ENCODE measurements at regions not wholly inside any gene's neighbourhood (a gene's known extent, or its start where the extent isn't known, plus 50 kb on each side); places are given as distances from the start of the nearest gene placed in this dataset.

DNA sequence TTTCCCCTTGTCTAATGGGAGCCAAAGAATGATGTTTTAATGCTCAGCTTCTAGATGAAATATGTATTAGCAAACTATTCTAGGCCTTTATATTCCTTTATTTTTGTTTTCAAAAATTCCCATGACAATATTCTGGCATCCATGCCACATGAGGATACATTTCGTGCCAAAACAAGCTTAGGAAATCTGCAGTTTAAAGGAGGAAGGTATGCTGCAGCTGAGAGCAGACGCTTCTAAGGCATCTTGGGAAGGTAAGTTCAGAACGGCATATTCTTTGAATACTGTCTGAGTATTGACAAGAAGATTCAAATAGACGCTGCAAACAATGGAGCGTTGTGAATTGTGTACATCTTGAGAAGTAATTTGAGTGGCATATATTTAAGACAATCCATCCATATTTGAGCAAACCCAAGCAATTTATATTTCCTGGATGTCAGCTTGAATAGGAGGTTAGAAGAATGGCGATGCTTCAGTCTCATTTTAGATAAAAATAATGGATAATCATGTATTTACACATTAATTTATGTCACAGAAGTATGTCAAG is 158.6 kb downstream of the RAP2B start:
- TF ChIP-seq, protein P1, sequence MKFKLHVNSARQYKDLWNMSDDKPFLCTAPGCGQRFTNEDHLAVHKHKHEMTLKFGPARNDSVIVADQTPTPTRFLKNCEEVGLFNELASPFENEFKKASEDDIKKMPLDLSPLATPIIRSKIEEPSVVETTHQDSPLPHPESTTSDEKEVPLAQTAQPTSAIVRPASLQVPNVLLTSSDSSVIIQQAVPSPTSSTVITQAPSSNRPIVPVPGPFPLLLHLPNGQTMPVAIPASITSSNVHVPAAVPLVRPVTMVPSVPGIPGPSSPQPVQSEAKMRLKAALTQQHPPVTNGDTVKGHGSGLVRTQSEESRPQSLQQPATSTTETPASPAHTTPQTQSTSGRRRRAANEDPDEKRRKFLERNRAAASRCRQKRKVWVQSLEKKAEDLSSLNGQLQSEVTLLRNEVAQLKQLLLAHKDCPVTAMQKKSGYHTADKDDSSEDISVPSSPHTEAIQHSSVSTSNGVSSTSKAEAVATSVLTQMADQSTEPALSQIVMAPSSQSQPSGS (CRISPR knock-in tag; IDR thresholded peaks at IDR 0.05; ENCODE audit: borderline replicate concordance, low read depth), result no peak
- TF ChIP-seq ELF4 (CRISPR knock-in tag; IDR thresholded peaks at IDR 0.05; ENCODE audit: low read depth), result no peak
- TF ChIP-seq MYBL2 (CRISPR knock-in tag; IDR thresholded peaks at IDR 0.05), result no peak
- TF ChIP-seq, protein P2, sequence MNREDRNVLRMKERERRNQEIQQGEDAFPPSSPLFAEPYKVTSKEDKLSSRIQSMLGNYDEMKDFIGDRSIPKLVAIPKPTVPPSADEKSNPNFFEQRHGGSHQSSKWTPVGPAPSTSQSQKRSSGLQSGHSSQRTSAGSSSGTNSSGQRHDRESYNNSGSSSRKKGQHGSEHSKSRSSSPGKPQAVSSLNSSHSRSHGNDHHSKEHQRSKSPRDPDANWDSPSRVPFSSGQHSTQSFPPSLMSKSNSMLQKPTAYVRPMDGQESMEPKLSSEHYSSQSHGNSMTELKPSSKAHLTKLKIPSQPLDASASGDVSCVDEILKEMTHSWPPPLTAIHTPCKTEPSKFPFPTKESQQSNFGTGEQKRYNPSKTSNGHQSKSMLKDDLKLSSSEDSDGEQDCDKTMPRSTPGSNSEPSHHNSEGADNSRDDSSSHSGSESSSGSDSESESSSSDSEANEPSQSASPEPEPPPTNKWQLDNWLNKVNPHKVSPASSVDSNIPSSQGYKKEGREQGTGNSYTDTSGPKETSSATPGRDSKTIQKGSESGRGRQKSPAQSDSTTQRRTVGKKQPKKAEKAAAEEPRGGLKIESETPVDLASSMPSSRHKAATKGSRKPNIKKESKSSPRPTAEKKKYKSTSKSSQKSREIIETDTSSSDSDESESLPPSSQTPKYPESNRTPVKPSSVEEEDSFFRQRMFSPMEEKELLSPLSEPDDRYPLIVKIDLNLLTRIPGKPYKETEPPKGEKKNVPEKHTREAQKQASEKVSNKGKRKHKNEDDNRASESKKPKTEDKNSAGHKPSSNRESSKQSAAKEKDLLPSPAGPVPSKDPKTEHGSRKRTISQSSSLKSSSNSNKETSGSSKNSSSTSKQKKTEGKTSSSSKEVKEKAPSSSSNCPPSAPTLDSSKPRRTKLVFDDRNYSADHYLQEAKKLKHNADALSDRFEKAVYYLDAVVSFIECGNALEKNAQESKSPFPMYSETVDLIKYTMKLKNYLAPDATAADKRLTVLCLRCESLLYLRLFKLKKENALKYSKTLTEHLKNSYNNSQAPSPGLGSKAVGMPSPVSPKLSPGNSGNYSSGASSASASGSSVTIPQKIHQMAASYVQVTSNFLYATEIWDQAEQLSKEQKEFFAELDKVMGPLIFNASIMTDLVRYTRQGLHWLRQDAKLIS (CRISPR knock-in tag; IDR thresholded peaks at IDR 0.05; ENCODE audit: borderline replicate concordance), result no peak
- TF ChIP-seq TCF7 (CRISPR knock-in tag; IDR thresholded peaks at IDR 0.05; ENCODE audit: low read depth), result no peak
- TF ChIP-seq, protein P3, sequence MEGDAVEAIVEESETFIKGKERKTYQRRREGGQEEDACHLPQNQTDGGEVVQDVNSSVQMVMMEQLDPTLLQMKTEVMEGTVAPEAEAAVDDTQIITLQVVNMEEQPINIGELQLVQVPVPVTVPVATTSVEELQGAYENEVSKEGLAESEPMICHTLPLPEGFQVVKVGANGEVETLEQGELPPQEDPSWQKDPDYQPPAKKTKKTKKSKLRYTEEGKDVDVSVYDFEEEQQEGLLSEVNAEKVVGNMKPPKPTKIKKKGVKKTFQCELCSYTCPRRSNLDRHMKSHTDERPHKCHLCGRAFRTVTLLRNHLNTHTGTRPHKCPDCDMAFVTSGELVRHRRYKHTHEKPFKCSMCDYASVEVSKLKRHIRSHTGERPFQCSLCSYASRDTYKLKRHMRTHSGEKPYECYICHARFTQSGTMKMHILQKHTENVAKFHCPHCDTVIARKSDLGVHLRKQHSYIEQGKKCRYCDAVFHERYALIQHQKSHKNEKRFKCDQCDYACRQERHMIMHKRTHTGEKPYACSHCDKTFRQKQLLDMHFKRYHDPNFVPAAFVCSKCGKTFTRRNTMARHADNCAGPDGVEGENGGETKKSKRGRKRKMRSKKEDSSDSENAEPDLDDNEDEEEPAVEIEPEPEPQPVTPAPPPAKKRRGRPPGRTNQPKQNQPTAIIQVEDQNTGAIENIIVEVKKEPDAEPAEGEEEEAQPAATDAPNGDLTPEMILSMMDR (IDR thresholded peaks at IDR 0.05), result no peak
- TF ChIP-seq, protein P4, sequence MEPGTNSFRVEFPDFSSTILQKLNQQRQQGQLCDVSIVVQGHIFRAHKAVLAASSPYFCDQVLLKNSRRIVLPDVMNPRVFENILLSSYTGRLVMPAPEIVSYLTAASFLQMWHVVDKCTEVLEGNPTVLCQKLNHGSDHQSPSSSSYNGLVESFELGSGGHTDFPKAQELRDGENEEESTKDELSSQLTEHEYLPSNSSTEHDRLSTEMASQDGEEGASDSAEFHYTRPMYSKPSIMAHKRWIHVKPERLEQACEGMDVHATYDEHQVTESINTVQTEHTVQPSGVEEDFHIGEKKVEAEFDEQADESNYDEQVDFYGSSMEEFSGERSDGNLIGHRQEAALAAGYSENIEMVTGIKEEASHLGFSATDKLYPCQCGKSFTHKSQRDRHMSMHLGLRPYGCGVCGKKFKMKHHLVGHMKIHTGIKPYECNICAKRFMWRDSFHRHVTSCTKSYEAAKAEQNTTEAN (CRISPR knock-in tag; IDR thresholded peaks at IDR 0.05), result no peak
- TF ChIP-seq, protein P5, sequence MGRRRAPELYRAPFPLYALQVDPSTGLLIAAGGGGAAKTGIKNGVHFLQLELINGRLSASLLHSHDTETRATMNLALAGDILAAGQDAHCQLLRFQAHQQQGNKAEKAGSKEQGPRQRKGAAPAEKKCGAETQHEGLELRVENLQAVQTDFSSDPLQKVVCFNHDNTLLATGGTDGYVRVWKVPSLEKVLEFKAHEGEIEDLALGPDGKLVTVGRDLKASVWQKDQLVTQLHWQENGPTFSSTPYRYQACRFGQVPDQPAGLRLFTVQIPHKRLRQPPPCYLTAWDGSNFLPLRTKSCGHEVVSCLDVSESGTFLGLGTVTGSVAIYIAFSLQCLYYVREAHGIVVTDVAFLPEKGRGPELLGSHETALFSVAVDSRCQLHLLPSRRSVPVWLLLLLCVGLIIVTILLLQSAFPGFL (CRISPR knock-in tag; IDR thresholded peaks at IDR 0.05; ENCODE audit: borderline replicate concordance), result no peak
- no peak for TF ChIP-seq GABPB1 (CRISPR knock-in tag; IDR thresholded peaks at IDR 0.05)
- TF ChIP-seq NR1H2 (CRISPR knock-in tag; IDR thresholded peaks at IDR 0.05), result no peak
- TF ChIP-seq CREB1 (CRISPR knock-in tag; IDR thresholded peaks at IDR 0.05), result no peak
- TF ChIP-seq CREM (CRISPR knock-in tag; IDR thresholded peaks at IDR 0.05), result no peak
- no peak for TF ChIP-seq ZNF232 (CRISPR knock-in tag; IDR thresholded peaks at IDR 0.05)

All from WTC11 (cell line).